Endothelial cell (in vitro differentiated cells): ENCODE measurements at regions not wholly inside any gene's neighbourhood (a gene's known extent, or its start where the extent isn't known, plus 50 kb on each side); places are given as distances from the start of the nearest gene placed in this dataset.

Experiments
- DNase-seq: peaks from one replicate; pipeline ENCODE4 v3.0.0; 2021; ENCODE audit warnings: low spot score
- H3K27ac Mint-ChIP-seq: one replicate; pipeline ENCODE4 v1.8.0; 2021; ENCODE audit warnings: mixed read lengths, inconsistent platforms; ENCODE audit not compliant: unreplicated experiment
- H3K27me3 Mint-ChIP-seq: one replicate; pipeline ENCODE4 v1.8.0; 2021; ENCODE audit warnings: mild to moderate bottlenecking, moderate library complexity, mixed read lengths, inconsistent platforms; ENCODE audit not compliant: unreplicated experiment
- H3K36me3 Mint-ChIP-seq: one replicate; pipeline ENCODE4 v1.8.0; 2021; ENCODE audit warnings: mild to moderate bottlenecking, low read depth, mixed read lengths, inconsistent platforms; ENCODE audit not compliant: unreplicated experiment
- H3K4me1 Mint-ChIP-seq: one replicate; pipeline ENCODE4 v1.8.0; 2021; ENCODE audit warnings: mild to moderate bottlenecking, mixed read lengths, inconsistent platforms; ENCODE audit not compliant: unreplicated experiment
- H3K4me3 Mint-ChIP-seq: one replicate; pipeline ENCODE4 v1.8.0; 2021; ENCODE audit warnings: mild to moderate bottlenecking, mixed read lengths, inconsistent platforms; ENCODE audit not compliant: unreplicated experiment
- H3K9me3 Mint-ChIP-seq: one replicate; pipeline ENCODE4 v1.8.0; 2021; ENCODE audit warnings: mixed read lengths, inconsistent platforms; ENCODE audit not compliant: unreplicated experiment
- TF ChIP-seq, protein P1 (sequence below): fragments of 200-600 bp; sonication (generic); IDR thresholded peaks from one replicate; pipeline ENCODE4 v1.5.0; 2021; ENCODE audit warnings: antibody characterized with exemption; ENCODE audit not compliant: unreplicated experiment

- Mint-ChIP-seq H3K9me3 (no peaks in the 10 kb centered on the region), H3K4me1 (no peaks in the 10 kb centered on the region), H3K27ac (no peak overlapping the region), H3K4me3 (no peak overlapping the region), H3K27me3 (no peaks in the 10 kb centered on the region), H3K36me3 (no peaks in the 10 kb centered on the region)
- TF ChIP-seq, protein P1, sequence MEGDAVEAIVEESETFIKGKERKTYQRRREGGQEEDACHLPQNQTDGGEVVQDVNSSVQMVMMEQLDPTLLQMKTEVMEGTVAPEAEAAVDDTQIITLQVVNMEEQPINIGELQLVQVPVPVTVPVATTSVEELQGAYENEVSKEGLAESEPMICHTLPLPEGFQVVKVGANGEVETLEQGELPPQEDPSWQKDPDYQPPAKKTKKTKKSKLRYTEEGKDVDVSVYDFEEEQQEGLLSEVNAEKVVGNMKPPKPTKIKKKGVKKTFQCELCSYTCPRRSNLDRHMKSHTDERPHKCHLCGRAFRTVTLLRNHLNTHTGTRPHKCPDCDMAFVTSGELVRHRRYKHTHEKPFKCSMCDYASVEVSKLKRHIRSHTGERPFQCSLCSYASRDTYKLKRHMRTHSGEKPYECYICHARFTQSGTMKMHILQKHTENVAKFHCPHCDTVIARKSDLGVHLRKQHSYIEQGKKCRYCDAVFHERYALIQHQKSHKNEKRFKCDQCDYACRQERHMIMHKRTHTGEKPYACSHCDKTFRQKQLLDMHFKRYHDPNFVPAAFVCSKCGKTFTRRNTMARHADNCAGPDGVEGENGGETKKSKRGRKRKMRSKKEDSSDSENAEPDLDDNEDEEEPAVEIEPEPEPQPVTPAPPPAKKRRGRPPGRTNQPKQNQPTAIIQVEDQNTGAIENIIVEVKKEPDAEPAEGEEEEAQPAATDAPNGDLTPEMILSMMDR: no peak
- DNase-seq: no peak
These were observed 827.8 kb downstream of the SH3BGRL start for GRCh38 chrX:82029571-82030218.

- Mint-ChIP-seq H3K36me3 (no peaks in the 10 kb centered on the region), H3K4me1 (no peaks in the 10 kb centered on the region), H3K27ac (no peak overlapping the region), H3K9me3 (no peaks in the 10 kb centered on the region), H3K27me3 (no peaks in the 10 kb centered on the region), H3K4me3 (no peak overlapping the region)
- TF ChIP-seq, protein P1: no peak
- DNase-seq: no peak
These were observed 829.3 kb downstream of the SH3BGRL start for GRCh38 chrX:82031250-82031649.

- no peaks in the 10 kb centered on the region for H3K9me3 Mint-ChIP-seq
- no peaks in the 10 kb centered on the region for H3K36me3 Mint-ChIP-seq
- no peak overlapping the region for H3K4me3 Mint-ChIP-seq
- H3K27ac Mint-ChIP-seq: no peak overlapping the region
- no peak for DNase-seq
- TF ChIP-seq, protein P1: no peak
- no peaks in the 10 kb centered on the region for H3K4me1 Mint-ChIP-seq
- peaks cover 3% of the 10 kb centered on the region for H3K27me3 Mint-ChIP-seq
These were observed 836.9 kb downstream of the SH3BGRL start for GRCh38 chrX:82038793-82039192.

- TF ChIP-seq, protein P1: no peak
- H3K4me1 Mint-ChIP-seq: no peaks in the 10 kb centered on the region
- H3K9me3 Mint-ChIP-seq: no peaks in the 10 kb centered on the region
- H3K4me3 Mint-ChIP-seq: no peak overlapping the region
- H3K27me3 Mint-ChIP-seq: peaks cover 3% of the 10 kb centered on the region
- H3K36me3 Mint-ChIP-seq: no peaks in the 10 kb centered on the region
- no peak overlapping the region for H3K27ac Mint-ChIP-seq
- no peak for DNase-seq
These were observed 839.1 kb downstream of the SH3BGRL start for GRCh38 chrX:82041034-82041433.

GRCh38 chrX:82058728-82059127 lies 856.8 kb downstream of the SH3BGRL start:
- TF ChIP-seq, protein P1: no peak
- Mint-ChIP-seq H3K27ac (no peak overlapping the region), H3K36me3 (no peaks in the 10 kb centered on the region), H3K9me3 (no peaks in the 10 kb centered on the region), H3K27me3 (no peaks in the 10 kb centered on the region), H3K4me1 (no peaks in the 10 kb centered on the region), H3K4me3 (no peak overlapping the region)
- DNase-seq: no peak
